ENCODE measurements at regions not wholly inside any gene's neighbourhood (a gene's known extent, or its start where the extent isn't known, plus 50 kb on each side); places are given as distances from the start of the nearest gene placed in this dataset.

DNA sequence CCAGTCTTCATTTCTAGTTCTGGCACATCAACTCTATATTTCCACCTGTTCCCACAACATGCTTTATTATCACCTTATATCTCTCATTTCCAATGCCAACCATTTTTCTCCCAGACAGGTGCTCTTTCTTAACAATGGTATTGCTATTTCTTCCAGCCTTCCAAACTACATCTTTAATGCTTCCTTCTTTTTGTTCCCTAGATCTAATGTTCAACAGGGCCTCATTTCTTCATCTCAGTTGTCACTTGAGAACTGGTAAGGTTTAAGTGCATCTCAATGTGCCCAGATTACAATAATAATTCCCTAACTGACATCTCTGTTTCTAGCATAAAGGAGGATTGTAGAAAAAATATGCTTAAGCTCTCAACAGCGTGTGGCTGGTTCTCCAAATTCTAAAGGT lies 272.6 kb downstream of the COX7C start:
- no peaks in the 10 kb centered on the region for H3K36me3 ChIP-seq (ENCODE audit: control insufficient read depth in 2 of 2, extremely low read depth in 1 of 2, insufficient read depth in 2 of 2, low read length in 2 of 2)
- H2AFZ ChIP-seq (ENCODE audit: low read depth, low read length): no peak overlapping the region
- H3K27me3 ChIP-seq (ENCODE audit: control insufficient read depth in 2 of 2, insufficient read depth in 2 of 2, low read length in 2 of 2): no peaks in the 10 kb centered on the region
- no peaks in the 10 kb centered on the region for H3K9me3 ChIP-seq (replicated peaks; ENCODE audit: control insufficient read depth, insufficient read depth, low read length)
- no peak for TF ChIP-seq EZH2 (IDR thresholded peaks at IDR 0.05; ENCODE audit: borderline replicate concordance, low read depth, low read length, severe bottlenecking)
- TF ChIP-seq, protein P1, sequence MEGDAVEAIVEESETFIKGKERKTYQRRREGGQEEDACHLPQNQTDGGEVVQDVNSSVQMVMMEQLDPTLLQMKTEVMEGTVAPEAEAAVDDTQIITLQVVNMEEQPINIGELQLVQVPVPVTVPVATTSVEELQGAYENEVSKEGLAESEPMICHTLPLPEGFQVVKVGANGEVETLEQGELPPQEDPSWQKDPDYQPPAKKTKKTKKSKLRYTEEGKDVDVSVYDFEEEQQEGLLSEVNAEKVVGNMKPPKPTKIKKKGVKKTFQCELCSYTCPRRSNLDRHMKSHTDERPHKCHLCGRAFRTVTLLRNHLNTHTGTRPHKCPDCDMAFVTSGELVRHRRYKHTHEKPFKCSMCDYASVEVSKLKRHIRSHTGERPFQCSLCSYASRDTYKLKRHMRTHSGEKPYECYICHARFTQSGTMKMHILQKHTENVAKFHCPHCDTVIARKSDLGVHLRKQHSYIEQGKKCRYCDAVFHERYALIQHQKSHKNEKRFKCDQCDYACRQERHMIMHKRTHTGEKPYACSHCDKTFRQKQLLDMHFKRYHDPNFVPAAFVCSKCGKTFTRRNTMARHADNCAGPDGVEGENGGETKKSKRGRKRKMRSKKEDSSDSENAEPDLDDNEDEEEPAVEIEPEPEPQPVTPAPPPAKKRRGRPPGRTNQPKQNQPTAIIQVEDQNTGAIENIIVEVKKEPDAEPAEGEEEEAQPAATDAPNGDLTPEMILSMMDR (IDR thresholded peaks at IDR 0.05; ENCODE audit: extremely low read depth in 1 of 2, insufficient read depth in 1 of 2, low read depth in 1 of 2, low read length in 2 of 2): no peak
- TF ChIP-seq, protein P2, sequence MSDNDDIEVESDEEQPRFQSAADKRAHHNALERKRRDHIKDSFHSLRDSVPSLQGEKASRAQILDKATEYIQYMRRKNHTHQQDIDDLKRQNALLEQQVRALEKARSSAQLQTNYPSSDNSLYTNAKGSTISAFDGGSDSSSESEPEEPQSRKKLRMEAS (IDR thresholded peaks at IDR 0.05; ENCODE audit: insufficient read depth, insufficient read length): no peak
- TF ChIP-seq FOS (IDR thresholded peaks at IDR 0.05; ENCODE audit: borderline replicate concordance, insufficient read depth, low read length): no peak
- TF ChIP-seq POLR2A (IDR thresholded peaks at IDR 0.05; ENCODE audit: low read depth, low read length): no peak
- no peak for TF ChIP-seq GATA2 (IDR thresholded peaks at IDR 0.05; ENCODE audit: insufficient read depth, insufficient read length, low read depth, low read length)
- no peak for TF ChIP-seq POLR2AphosphoS5 (IDR thresholded peaks at IDR 0.05; ENCODE audit: insufficient read depth, low read depth, low read length)
- TF ChIP-seq MYC (IDR thresholded peaks at IDR 0.05; ENCODE audit: low read depth, low read length): no peak
- no peak for TF ChIP-seq JUN (IDR thresholded peaks at IDR 0.05; ENCODE audit: borderline replicate concordance, insufficient read depth, insufficient read length, low read depth)
- BruUV-seq (replicated peaks): no TSS peak
- H3K9ac ChIP-seq (replicated peaks; ENCODE audit: extremely low read depth, insufficient read depth, low read length): no peak overlapping the region
- no peak for DNase-seq (ENCODE audit: low read depth, low spot score)
- H3K27ac ChIP-seq (ENCODE audit: insufficient read depth, low read depth, low read length): no peak overlapping the region
- H3K4me3 ChIP-seq (replicated peaks in 1 of 3; ENCODE audit: insufficient read depth in 1 of 3, low read depth in 1 of 3, low read length in 3 of 3): no peak overlapping the region
- no peaks in the 10 kb centered on the region for H3K4me1 ChIP-seq (ENCODE audit: control insufficient read depth, extremely low read depth, insufficient read depth, low read length)
- H3K4me2 ChIP-seq (ENCODE audit: insufficient read depth, low read length): no peak overlapping the region
- intact Hi-C loops (cut with micrococcal nuclease): no loop called here
- no peak for FAIRE-seq
- no peaks in the 10 kb centered on the region for H3K79me2 ChIP-seq (ENCODE audit: control insufficient read depth, insufficient read depth, low read length)
- no peaks in the 10 kb centered on the region for H3K9me1 ChIP-seq (replicated peaks; ENCODE audit: control insufficient read depth, extremely low read depth, insufficient read depth, low read length)
- CTCF ChIA-PET: interaction anchor here (1.0 kb wide), 1 partner anchor 10 kb away, joined by 3 read pairs; no protein-coding TSS in a partner anchor
- dilution Hi-C loops (cut with MboI; ENCODE audit: extremely low pct_ligation_motif_present, low sequenced_read_pairs): no loop called here
- H4K20me1 ChIP-seq (replicated peaks; ENCODE audit: control insufficient read depth, extremely low read depth, insufficient read depth, low read length): no peaks in the 10 kb centered on the region
- POLR2A ChIA-PET: no interaction called here
